Activated B cell treated with CpG ODN at 0.5 μM for 24 hours (primary cell): ENCODE measurements at regions not wholly inside any gene's neighbourhood (a gene's known extent, or its start where the extent isn't known, plus 50 kb on each side); places are given as distances from the start of the nearest gene placed in this dataset.

Source experiments
- ATAC-seq: fragments of 200-7000 bp; cut with Tn5 transposase; one replicate; pipeline ENCODE4 v1.10.0; 2021; ENCODE audit warnings: low read depth, mild to moderate bottlenecking, moderate library complexity
- CTCF ChIA-PET: fragments of 350-600 bp; sonication (Branson Sonifier 250); formaldehyde crosslinking; loops from one replicate; lab custom pipeline; 2021; ENCODE audit warnings: antibody characterized with exemption; lab: Charles Lee
- POLR2A ChIA-PET: fragments of 350-600 bp; sonication (Branson Sonifier 250); formaldehyde crosslinking; loops from one replicate; lab custom pipeline; 2021; ENCODE audit warnings: antibody characterized with exemption; lab: Charles Lee
- DNase-seq: peaks from one replicate; pipeline ENCODE4 v3.0.0; 2022
- H3K27ac Mint-ChIP-seq: one replicate; pipeline ENCODE4 v1.8.0; 2020; ENCODE audit warnings: mixed read lengths
- H3K27me3 Mint-ChIP-seq: one replicate; pipeline ENCODE4 v1.8.0; 2021; ENCODE audit warnings: mixed read lengths
- H3K36me3 Mint-ChIP-seq: one replicate; pipeline ENCODE4 v1.8.0; 2021; ENCODE audit warnings: low read depth, mixed read lengths
- H3K4me1 Mint-ChIP-seq: one replicate; pipeline ENCODE4 v1.8.0; 2021; ENCODE audit warnings: mixed read lengths
- H3K4me3 Mint-ChIP-seq: one replicate; pipeline ENCODE4 v1.8.0; 2020; ENCODE audit warnings: mild to moderate bottlenecking, mixed read lengths
- H3K9me3 Mint-ChIP-seq: one replicate; pipeline ENCODE4 v1.8.0; 2020; ENCODE audit warnings: mixed read lengths
- CTCF ChIP-seq: fragments of 200-600 bp; IDR thresholded peaks from one replicate; pipeline ENCODE4 v1.8.0; 2022; ENCODE audit warnings: antibody characterized with exemption, mild to moderate bottlenecking
- intact Hi-C: fragments of 100-400 bp; cut with micrococcal nuclease; formaldehyde crosslinking; loops from one replicate; pipeline ENCODE4 v1.15.1; 2024

- Mint-ChIP-seq H3K9me3 (peaks cover 2% of the 10 kb centered on the region), H3K4me3 (no peak overlapping the region), H3K4me1 (no peaks in the 10 kb centered on the region), H3K27me3 (peaks cover 14% of the 10 kb centered on the region), H3K27ac (no peak overlapping the region), H3K36me3 (no peaks in the 10 kb centered on the region)
- intact Hi-C loops, result no loop called here
- no peak for TF ChIP-seq CTCF
- ChIA-PET POLR2A (no interaction called here), CTCF (no interaction called here)
- ATAC-seq (no peak), DNase-seq (no peak)
These were observed 167.0 kb upstream of the ZNF618 start for GRCh38 chr9:113708821-113709713.

GRCh38 chr9:113709721-113710120 lies 166.4 kb upstream of the ZNF618 start:
- DNase-seq (no peak), ATAC-seq (no peak)
- TF ChIP-seq CTCF, result no peak
- CTCF ChIA-PET, result no interaction called here
- Mint-ChIP-seq H3K9me3 (peaks cover 2% of the 10 kb centered on the region), H3K4me1 (no peaks in the 10 kb centered on the region), H3K4me3 (no peak overlapping the region), H3K27me3 (peaks cover 18% of the 10 kb centered on the region), H3K36me3 (no peaks in the 10 kb centered on the region), H3K27ac (no peak overlapping the region)
- POLR2A ChIA-PET, result no interaction called here
- intact Hi-C loops, result no loop called here

- no peaks in the 10 kb centered on the region for H3K36me3 Mint-ChIP-seq
- POLR2A ChIA-PET, result no interaction called here
- DNase-seq (no peak), ATAC-seq (no peak)
- H3K27me3 Mint-ChIP-seq, result peaks cover 18% of the 10 kb centered on the region
- intact Hi-C loops, result no loop called here
- H3K4me1 Mint-ChIP-seq, result no peaks in the 10 kb centered on the region
- H3K27ac Mint-ChIP-seq, result no peak overlapping the region
- CTCF ChIA-PET, result no interaction called here
- H3K9me3 Mint-ChIP-seq, result peaks cover 9% of the 10 kb centered on the region
- no peak overlapping the region for H3K4me3 Mint-ChIP-seq
- no peak for TF ChIP-seq CTCF
These were observed 164.9 kb upstream of the ZNF618 start for GRCh38 chr9:113711251-113711650.

GRCh38 chr9:113712053-113712452 lies 164.1 kb upstream of the ZNF618 start:
- Mint-ChIP-seq H3K4me1 (no peaks in the 10 kb centered on the region), H3K36me3 (no peaks in the 10 kb centered on the region), H3K9me3 (peaks cover 11% of the 10 kb centered on the region), H3K27ac (no peak overlapping the region), H3K27me3 (peaks cover 18% of the 10 kb centered on the region), H3K4me3 (no peak overlapping the region)
- POLR2A ChIA-PET, result no interaction called here
- no peak for TF ChIP-seq CTCF
- CTCF ChIA-PET, result no interaction called here
- DNase-seq (no peak), ATAC-seq (no peak)
- intact Hi-C loops, result no loop called here

- DNase-seq, result no peak
- intact Hi-C loops, result no loop called here
- Mint-ChIP-seq H3K36me3 (no peaks in the 10 kb centered on the region), H3K4me3 (no peak overlapping the region), H3K9me3 (peaks cover 10% of the 10 kb centered on the region), H3K4me1 (no peaks in the 10 kb centered on the region), H3K27ac (no peak overlapping the region), H3K27me3 (peaks cover 14% of the 10 kb centered on the region)
- no peak for TF ChIP-seq CTCF
- ChIA-PET CTCF (no interaction called here), POLR2A (no interaction called here)
- ATAC-seq, result no peak
These were observed 161.0 kb upstream of the ZNF618 start for GRCh38 chr9:113715086-113715485.
